GM21526 (cell line): ENCODE measurements at regions not wholly inside any gene's neighbourhood (a gene's known extent, or its start where the extent isn't known, plus 50 kb on each side); places are given as distances from the start of the nearest gene placed in this dataset.

ENCODE experiments used
- ATAC-seq: cut with Tn5 transposase; IDR thresholded peaks from one replicate; pipeline ENCODE4 v1.9.1; 2021; ENCODE audit warnings: moderate library complexity; ENCODE audit not compliant: unreplicated experiment, low FRiP score

DNA sequence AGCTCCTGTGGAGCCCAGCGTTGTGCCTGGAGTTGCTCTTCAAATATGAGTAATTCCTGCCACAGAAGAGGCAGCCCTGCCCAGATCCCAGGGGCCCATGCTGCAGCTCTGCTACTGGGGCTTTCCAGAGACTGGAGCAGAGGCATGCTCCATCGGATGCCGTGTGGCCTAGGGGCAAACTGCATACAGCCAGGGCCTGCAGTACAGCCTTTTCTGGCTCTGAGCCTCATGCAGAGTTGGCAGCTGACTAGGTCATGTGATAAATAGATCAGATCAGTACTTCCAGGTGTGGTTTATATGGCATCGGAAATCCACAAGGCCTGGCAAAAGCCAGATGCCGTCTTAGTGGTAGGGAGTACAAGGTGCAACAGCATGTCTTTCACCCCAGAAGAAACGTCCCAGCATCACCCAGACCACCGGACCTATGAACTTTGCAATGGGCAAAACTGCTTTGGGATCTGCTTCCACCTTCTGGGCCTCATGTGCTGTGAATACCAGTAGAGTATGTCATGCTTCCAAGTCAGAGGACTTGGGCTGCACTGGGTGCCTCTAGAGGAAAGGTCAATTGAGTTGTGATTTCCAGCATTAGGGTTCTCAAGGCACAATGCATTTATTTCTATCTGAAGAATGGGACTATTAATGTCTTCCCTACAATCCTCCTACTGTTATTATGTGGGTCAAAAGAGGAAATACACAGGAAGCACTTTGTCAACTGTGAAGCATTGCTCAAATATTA lies 250.7 kb upstream of the ZNF32 start:
- ATAC-seq = no peak

GRCh38 chr10:43898592-43898991 lies 249.9 kb upstream of the ZNF32 start:
- no peak for ATAC-seq

- ATAC-seq = no peak
Observed at GRCh38 chr10:43897765-43898419, 249.2 kb upstream of the ZNF32 start.

DNA sequence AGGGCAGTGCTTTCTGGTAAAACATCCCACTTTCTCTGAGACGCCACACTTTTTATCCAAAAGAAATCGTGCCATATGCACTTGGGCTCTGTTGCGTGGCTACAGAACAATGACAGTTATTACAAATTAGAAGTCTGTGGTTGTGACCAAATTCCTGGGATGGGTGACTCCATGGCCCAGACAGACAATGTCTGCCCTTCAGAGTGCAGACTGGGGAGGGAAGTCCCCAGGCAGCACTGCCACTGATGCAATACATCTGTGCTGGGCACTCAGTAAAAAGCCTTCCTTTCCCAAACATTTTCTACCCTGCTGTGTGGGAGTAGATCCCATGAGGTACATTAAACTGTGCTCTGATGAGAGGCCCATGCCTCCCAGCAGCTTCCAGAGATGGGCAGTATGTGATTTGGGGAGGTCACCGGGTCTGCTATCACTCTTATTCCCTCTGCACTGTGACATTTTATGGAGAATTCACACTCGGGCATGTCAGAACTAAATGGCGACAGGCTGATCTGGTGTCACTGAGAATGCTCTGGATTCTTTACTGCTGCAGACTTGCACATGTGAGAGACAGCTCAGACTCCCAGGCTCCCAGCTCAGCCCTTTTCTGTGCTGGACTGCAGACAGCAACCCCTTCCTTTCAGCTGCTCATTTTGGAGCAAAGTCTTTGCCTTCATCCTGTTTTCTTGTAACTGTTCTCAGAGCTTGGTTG lies 243.5 kb upstream of the ZNF32 start:
- ATAC-seq = no peak

GRCh38 chr10:43891241-43891640 lies 242.6 kb upstream of the ZNF32 start:
- no peak for ATAC-seq

DNA sequence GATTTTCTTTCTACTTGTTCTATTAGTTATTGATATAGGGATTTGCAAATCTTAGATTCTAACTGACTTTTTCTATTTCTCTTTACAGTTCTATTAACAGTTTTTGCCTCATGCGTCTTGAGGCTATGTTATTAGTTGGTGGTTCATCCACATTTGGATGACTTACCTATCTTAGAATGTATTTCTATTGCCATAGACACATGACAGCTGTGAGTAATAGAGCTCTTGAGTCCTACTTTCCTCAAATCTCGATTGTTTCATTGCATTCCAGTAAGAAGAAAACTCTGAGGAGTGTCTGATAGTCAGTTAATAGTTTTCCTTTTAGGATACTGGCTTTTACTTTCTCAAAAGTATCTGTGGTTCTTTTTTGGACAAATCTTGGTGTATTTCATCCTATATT lies 241.4 kb upstream of the ZNF32 start:
- no peak for ATAC-seq

DNA sequence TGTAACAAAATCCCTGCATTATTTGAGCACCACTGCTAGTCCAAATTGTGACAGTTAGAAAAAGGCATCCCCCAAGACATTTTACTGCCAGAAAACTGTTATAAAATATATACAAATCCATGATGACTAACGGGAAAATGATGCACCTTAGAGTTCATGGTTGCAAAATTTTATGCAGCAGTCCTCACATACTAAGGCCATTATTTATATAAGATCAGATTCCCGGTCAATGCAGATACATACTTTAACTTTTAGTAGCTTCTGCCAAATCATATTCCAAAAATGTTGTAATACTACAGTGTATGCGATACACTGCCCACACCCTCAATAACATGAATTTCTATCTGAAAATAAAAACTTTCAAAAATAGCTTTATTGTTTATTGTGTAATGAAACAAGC lies 239.9 kb upstream of the ZNF32 start:
- ATAC-seq = no peak

GRCh38 chr10:43885842-43886241 lies 237.2 kb upstream of the ZNF32 start:
- no peak for ATAC-seq

DNA sequence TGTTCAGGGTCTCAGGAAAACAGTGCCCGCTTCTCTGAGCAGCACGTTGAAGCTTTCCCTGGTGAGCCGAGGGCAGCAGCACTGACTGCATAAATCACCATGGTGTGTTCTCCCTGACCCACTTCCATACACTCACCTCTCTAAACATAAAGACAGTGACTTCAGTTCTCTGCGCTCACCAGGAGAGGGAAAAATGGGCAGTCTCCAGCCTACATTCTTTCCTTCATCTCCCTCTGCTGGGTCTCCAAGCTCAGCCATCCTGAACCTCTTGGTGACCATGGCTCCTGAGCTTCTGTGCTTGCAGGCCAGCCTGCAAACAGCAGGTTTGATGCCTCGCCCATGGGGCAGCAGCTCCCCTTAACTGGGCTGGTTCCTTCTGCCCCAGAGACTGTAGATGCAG lies 236.6 kb upstream of the ZNF32 start:
- no peak for ATAC-seq

GRCh38 chr10:43884501-43885105 lies 235.9 kb upstream of the ZNF32 start:
- ATAC-seq = no peak

DNA sequence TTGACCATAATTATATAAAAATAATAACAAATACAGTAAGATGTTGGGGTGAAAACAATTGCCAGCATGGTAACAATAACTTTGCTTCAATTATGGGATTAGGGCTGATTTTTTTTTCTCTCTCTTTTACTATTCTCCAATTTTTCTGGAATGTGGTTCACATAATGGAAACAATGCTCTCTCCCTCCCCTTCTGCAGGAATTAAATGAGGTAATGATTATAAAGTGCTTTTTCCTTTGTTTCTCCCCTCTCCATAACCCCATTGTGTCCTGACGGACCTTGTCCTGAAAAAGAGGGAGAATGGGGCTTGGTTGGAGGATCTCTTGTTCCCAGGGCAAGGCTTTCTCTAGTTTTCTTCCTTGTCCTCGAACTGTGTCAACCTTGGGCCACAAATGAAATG lies 234.0 kb upstream of the ZNF32 start:
- no peak for ATAC-seq

DNA sequence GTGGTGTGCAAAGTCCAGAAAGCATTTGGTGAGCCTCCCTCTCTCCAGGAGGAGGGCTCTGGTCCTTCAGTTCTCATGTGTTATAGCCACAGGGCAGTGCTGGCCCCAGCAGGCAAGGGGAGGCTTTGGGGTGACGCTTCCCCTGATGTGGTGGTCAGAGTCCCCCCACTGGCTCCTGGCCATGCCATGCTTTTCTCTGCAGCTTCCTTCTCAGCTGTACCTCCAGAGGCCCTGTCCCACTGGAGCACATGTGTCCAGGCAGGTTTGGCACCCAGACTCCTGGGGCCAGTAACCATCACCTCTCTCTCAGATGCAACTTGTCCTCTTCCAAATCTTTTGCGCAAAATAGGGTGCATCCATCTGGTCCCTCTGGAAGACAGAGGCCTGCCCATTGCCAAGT lies 233.0 kb upstream of the ZNF32 start:
- ATAC-seq = no peak

- ATAC-seq = no peak
Observed at GRCh38 chr10:43880160-43880559, 231.5 kb upstream of the ZNF32 start.

- no peak for ATAC-seq
Observed at GRCh38 chr10:43879742-43880141, 231.1 kb upstream of the ZNF32 start.

DNA sequence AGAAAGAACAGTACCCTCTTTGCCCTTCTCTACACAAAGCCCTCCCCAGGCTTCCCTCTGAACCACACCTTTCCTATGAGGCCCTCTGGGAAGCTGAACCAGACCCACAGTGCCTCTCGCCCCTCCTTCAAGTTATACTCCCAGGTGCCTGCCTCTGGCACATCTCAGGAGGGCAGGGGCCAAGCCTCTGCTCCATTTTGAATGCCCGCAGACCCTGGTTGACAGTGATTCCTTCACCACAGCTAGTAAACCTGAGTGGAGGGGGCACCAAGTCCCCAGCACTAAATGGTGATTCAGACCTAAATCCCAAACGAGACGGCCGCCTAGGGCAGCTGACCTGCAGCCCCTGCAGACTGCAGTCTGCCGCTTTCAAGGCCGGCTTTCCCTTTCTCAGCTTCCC lies 230.5 kb upstream of the ZNF32 start:
- no peak for ATAC-seq

DNA sequence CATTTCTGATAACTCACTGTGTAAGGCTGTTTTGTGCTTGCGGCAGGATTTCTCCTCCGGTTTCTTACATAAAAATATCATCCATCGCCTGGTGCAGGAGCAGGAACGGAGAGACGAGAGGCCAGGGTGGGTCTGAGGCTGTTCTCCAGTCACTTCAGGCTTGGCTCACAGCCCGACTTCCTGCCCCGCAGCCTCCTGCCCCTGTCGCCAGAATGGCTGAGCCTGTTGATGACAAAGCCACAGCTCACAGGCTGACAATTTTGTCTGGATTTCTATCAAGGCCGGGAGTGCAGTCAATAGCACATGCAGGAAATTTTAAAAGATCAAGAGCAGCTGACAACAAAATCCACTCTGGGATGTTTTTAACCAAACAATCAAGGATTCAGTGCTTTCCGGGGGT lies 229.7 kb upstream of the ZNF32 start:
- ATAC-seq = no peak

DNA sequence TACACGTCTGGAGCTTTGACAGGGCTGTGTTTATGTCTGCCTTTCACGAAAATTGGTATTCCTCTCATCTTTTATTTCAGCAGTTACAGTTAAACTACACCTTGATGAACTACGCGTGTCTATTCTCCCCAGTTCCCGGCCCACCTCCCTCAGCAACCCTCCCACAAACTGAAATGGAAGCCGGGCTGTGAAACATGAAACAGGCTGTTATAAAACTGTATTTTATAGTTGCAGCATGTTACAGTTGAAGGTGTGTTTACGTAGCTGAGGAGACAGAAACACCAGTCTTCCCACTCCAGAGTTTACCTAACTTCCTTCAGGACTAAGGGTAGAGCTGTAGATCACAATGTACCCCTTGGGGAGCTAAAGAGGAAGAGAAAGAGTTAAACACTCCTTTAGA lies 228.3 kb upstream of the ZNF32 start:
- ATAC-seq = no peak

GRCh38 chr10:43874984-43875383 lies 226.3 kb upstream of the ZNF32 start:
- ATAC-seq = no peak

GRCh38 chr10:43873717-43874116 lies 225.0 kb upstream of the ZNF32 start:
- no peak for ATAC-seq

- no peak for ATAC-seq
Observed at GRCh38 chr10:43872644-43873043, 224.0 kb upstream of the ZNF32 start.

DNA sequence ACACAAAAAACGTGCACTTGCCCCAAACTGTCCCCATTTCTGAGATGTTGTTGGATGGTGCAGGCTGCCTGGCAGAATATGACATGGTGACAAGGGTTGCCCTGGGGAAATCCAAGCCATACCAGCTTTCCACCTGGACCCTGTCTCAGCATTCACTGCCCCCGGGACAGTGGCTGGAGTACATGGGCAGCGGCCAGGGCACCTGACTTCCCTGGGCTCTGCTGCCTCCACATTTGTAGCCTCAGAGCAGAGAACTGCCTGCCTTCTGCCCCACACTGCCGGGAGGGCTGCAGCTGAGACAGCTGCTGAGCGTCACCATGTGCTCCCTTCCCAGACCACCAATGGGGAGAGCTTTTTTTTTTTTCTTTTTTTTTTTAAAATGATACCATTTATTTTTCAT lies 222.9 kb upstream of the ZNF32 start:
- no peak for ATAC-seq
